IPS DF 6.9 (cell line): ENCODE measurements at regions not wholly inside any gene's neighbourhood (a gene's known extent, or its start where the extent isn't known, plus 50 kb on each side); places are given as distances from the start of the nearest gene placed in this dataset.
A peak's percentile ranks its signal among the peaks of the same experiment; 100 is the strongest.

Source experiments
- DNase-seq: peaks from one replicate; pipeline ENCODE4 v3.0.0-alpha.2; 2013; ENCODE audit warnings: low read depth, low spot score
- H3K27ac ChIP-seq: one replicate; pipeline ENCODE4 v1.5.1; 2013; ENCODE audit warnings: low read length, control low read depth
- H3K27me3 ChIP-seq: 2 replicates; pipeline ENCODE4 v1.6.1; 2013; ENCODE audit warnings: mild to moderate bottlenecking, low read length; ENCODE audit not compliant: control insufficient read depth, insufficient read depth
- H3K36me3 ChIP-seq: 2 replicates; pipeline ENCODE4 v1.6.1; 2013; ENCODE audit warnings: low read length; ENCODE audit not compliant: control insufficient read depth, insufficient read depth
- H3K4me1 ChIP-seq: 2 replicates; pipeline ENCODE4 v1.6.1; 2013; ENCODE audit warnings: low read length; ENCODE audit not compliant: control insufficient read depth, insufficient read depth
- H3K4me3 ChIP-seq: 2 replicates; pipeline ENCODE4 v1.5.1; 2013; ENCODE audit warnings: mild to moderate bottlenecking, low read length
- H3K9me3 ChIP-seq: 2 replicates; pipeline ENCODE4 v1.6.1; 2013; ENCODE audit warnings: low read length, inconsistent platforms; ENCODE audit not compliant: control insufficient read depth, insufficient read depth
- WGBS: extraction: QIAGEN DNeasy Blood & Tissue Kit; methylation state at CpG from one replicate; pipeline ENCODE4 v1.1.7; 2013; ENCODE audit warnings: mixed read lengths, missing lambda C conversion rate; ENCODE audit not compliant: insufficient read length, insufficient coverage; 5-methylcytosine and 5-hydroxymethylcytosine counted together

- Histone ChIP-seq H3K9me3 (no peaks in the 10 kb centered on the region), H3K4me3 (no peak overlapping the region), H3K4me1 (no peaks in the 10 kb centered on the region; the same call in 1 of the 2 replicates), H3K36me3 (no peaks in the 10 kb centered on the region), H3K27ac (no peak overlapping the region), H3K27me3 (no peaks in the 10 kb centered on the region)
- WGBS = no CpG with 5 or more reads among the region's 22 CpGs
- no peak for DNase-seq
Measured at GRCh38 chr14:65280653-65281052, 131.9 kb upstream of the FUT8 start.

- no CpG with 5 or more reads among the region's 12 CpGs for WGBS
- no peak overlapping the region for H3K27ac ChIP-seq
- H3K9me3 ChIP-seq = no peaks in the 10 kb centered on the region
- no peaks in the 10 kb centered on the region for H3K36me3 ChIP-seq
- H3K4me1 ChIP-seq = no peaks in the 10 kb centered on the region; the same call in 1 of the 2 replicates
- DNase-seq = peak; percentile 35
- no peaks in the 10 kb centered on the region for H3K27me3 ChIP-seq
- H3K4me3 ChIP-seq = no peak overlapping the region
Measured at GRCh38 chr14:65281991-65282895, 130.3 kb upstream of the FUT8 start.

GRCh38 chr14:65282896-65283253, 129.7 kb upstream of the FUT8 start:
- H3K4me1 ChIP-seq = no peaks in the 10 kb centered on the region; the same call in 1 of the 2 replicates
- no peaks in the 10 kb centered on the region for H3K27me3 ChIP-seq
- WGBS = no CpG with 5 or more reads among the region's 3 CpGs
- H3K36me3 ChIP-seq = no peaks in the 10 kb centered on the region
- H3K27ac ChIP-seq = no peak overlapping the region
- H3K9me3 ChIP-seq = no peaks in the 10 kb centered on the region
- H3K4me3 ChIP-seq = no peak overlapping the region
- no peak for DNase-seq

GRCh38 chr14:65286443-65286842, 126.1 kb upstream of the FUT8 start:
- H3K4me1 ChIP-seq = no peaks in the 10 kb centered on the region; the same call in 1 of the 2 replicates
- no peak overlapping the region for H3K27ac ChIP-seq
- H3K36me3 ChIP-seq = no peaks in the 10 kb centered on the region
- H3K9me3 ChIP-seq = no peaks in the 10 kb centered on the region
- H3K27me3 ChIP-seq = no peaks in the 10 kb centered on the region
- no peak overlapping the region for H3K4me3 ChIP-seq
- WGBS = no CpG with 5 or more reads among the region's 8 CpGs
- DNase-seq = no peak

- Histone ChIP-seq H3K4me3 (no peak overlapping the region), H3K4me1 (no peaks in the 10 kb centered on the region; the same call in 1 of the 2 replicates), H3K27me3 (no peaks in the 10 kb centered on the region), H3K9me3 (no peaks in the 10 kb centered on the region), H3K36me3 (no peaks in the 10 kb centered on the region), H3K27ac (no peak overlapping the region)
- WGBS = no CpG with 5 or more reads among the region's 29 CpGs
- no peak for DNase-seq
Measured at GRCh38 chr14:65287264-65288131, 125.0 kb upstream of the FUT8 start.

GRCh38 chr14:65290830-65291229, 121.7 kb upstream of the FUT8 start:
- H3K27ac ChIP-seq = no peak overlapping the region
- WGBS = no CpG with 5 or more reads among the region's 3 CpGs
- no peaks in the 10 kb centered on the region for H3K9me3 ChIP-seq
- no peaks in the 10 kb centered on the region for H3K4me1 ChIP-seq
- DNase-seq = no peak
- H3K36me3 ChIP-seq = no peaks in the 10 kb centered on the region
- H3K27me3 ChIP-seq = no peaks in the 10 kb centered on the region
- no peak overlapping the region for H3K4me3 ChIP-seq

- Histone ChIP-seq H3K9me3 (no peaks in the 10 kb centered on the region), H3K27me3 (no peaks in the 10 kb centered on the region), H3K4me1 (no peaks in the 10 kb centered on the region), H3K36me3 (no peaks in the 10 kb centered on the region), H3K4me3 (no peak overlapping the region), H3K27ac (no peak overlapping the region)
- no CpG with 5 or more reads among the region's 3 CpGs for WGBS
- no peak for DNase-seq
Measured at GRCh38 chr14:65291531-65291930, 121.0 kb upstream of the FUT8 start.

- Histone ChIP-seq H3K4me3 (no peak overlapping the region), H3K4me1 (no peaks in the 10 kb centered on the region), H3K27ac (no peak overlapping the region), H3K9me3 (no peaks in the 10 kb centered on the region), H3K27me3 (no peaks in the 10 kb centered on the region), H3K36me3 (no peaks in the 10 kb centered on the region)
- no CpG with 5 or more reads among the region's 1 CpG for WGBS
- no peak for DNase-seq
Measured at GRCh38 chr14:65294816-65295215, 117.7 kb upstream of the FUT8 start.

- Histone ChIP-seq H3K9me3 (no peaks in the 10 kb centered on the region), H3K36me3 (no peaks in the 10 kb centered on the region), H3K4me1 (no peaks in the 10 kb centered on the region), H3K4me3 (no peak overlapping the region), H3K27me3 (no peaks in the 10 kb centered on the region), H3K27ac (no peak overlapping the region)
- no peak for DNase-seq
Measured at GRCh38 chr14:65296402-65296801, 116.1 kb upstream of the FUT8 start.

- no peak overlapping the region for H3K27ac ChIP-seq
- H3K27me3 ChIP-seq = no peaks in the 10 kb centered on the region
- DNase-seq = no peak
- H3K9me3 ChIP-seq = no peaks in the 10 kb centered on the region
- no peaks in the 10 kb centered on the region for H3K36me3 ChIP-seq
- no peak overlapping the region for H3K4me3 ChIP-seq
- H3K4me1 ChIP-seq = no peaks in the 10 kb centered on the region
- no CpG with 5 or more reads among the region's 4 CpGs for WGBS
Measured at GRCh38 chr14:65296876-65297275, 115.7 kb upstream of the FUT8 start.
